ENCODE measurements at regions not wholly inside any gene's neighbourhood (a gene's known extent, or its start where the extent isn't known, plus 50 kb on each side); places are given as distances from the start of the nearest gene placed in this dataset.

DNA sequence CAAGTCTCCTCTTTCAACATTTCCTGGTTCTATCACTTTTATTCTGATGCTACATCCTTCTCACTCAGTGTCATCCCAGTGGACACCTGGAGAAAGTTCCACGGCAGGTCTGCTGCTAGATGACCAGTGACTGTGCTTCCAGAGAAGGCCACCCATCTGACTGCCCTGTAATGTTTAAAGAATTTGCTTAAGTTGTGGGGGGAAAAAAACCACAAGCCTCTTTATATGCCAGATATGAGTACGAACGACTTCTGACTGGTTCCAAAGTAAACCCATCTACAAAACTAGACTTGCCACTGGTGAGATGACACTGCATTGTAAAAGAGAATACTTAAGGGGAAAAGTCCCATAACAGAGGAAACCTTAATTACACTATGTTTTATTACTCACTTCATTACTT lies 69.6 kb upstream of the VWC2 start:
- TF ChIP-seq, protein P1, sequence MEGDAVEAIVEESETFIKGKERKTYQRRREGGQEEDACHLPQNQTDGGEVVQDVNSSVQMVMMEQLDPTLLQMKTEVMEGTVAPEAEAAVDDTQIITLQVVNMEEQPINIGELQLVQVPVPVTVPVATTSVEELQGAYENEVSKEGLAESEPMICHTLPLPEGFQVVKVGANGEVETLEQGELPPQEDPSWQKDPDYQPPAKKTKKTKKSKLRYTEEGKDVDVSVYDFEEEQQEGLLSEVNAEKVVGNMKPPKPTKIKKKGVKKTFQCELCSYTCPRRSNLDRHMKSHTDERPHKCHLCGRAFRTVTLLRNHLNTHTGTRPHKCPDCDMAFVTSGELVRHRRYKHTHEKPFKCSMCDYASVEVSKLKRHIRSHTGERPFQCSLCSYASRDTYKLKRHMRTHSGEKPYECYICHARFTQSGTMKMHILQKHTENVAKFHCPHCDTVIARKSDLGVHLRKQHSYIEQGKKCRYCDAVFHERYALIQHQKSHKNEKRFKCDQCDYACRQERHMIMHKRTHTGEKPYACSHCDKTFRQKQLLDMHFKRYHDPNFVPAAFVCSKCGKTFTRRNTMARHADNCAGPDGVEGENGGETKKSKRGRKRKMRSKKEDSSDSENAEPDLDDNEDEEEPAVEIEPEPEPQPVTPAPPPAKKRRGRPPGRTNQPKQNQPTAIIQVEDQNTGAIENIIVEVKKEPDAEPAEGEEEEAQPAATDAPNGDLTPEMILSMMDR (conservative IDR thresholded peaks at IDR 0.05; ENCODE audit: low read length): no peak
- TF ChIP-seq EZH2phosphoT487 (IDR thresholded peaks at IDR 0.05; ENCODE audit: borderline replicate concordance): no peak

Measured in Loucy (cell line).